ENCODE measurements at regions not wholly inside any gene's neighbourhood (a gene's known extent, or its start where the extent isn't known, plus 50 kb on each side); places are given as distances from the start of the nearest gene placed in this dataset.

DNA sequence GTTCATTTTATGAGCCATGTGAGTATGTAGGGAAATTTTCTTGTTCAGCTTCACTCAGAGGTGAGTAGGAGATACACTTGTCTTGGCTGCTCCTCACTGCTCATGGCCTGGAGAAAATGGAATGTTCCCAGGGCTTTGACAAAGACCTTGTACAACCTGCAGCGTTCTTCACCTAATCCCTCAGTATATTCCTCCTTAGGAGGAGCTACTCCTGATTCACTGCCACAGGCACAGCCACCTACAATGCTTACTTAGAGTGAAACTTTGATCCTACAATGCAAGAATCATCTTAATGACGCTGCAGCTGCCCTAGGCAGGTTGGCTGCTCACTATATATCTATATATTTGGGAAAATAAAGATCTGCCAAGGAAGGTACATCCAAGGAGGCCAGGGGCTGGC, 364.2 kb downstream of the KLF5 start:
- Histone ChIP-seq H3K4me3 (no peak overlapping the region), H3K27me3 (replicated peaks; ENCODE audit: insufficient read depth) (no peaks in the 10 kb centered on the region), H3K4me1 (ENCODE audit: control insufficient read depth in 1 of 2, low read depth in 2 of 2) (no peaks in the 10 kb centered on the region), H3K9me3 (no peaks in the 10 kb centered on the region), H3K36me3 (no peaks in the 10 kb centered on the region), H3K27ac (no peak overlapping the region)
- DNase-seq (ENCODE audit: low spot score) (no peak), ATAC-seq (ENCODE audit: insufficient number of reproducible peaks, low FRiP score, low read depth) (no peak)
- no peak for TF ChIP-seq CTCF (IDR thresholded peaks at IDR 0.05)

DNA sequence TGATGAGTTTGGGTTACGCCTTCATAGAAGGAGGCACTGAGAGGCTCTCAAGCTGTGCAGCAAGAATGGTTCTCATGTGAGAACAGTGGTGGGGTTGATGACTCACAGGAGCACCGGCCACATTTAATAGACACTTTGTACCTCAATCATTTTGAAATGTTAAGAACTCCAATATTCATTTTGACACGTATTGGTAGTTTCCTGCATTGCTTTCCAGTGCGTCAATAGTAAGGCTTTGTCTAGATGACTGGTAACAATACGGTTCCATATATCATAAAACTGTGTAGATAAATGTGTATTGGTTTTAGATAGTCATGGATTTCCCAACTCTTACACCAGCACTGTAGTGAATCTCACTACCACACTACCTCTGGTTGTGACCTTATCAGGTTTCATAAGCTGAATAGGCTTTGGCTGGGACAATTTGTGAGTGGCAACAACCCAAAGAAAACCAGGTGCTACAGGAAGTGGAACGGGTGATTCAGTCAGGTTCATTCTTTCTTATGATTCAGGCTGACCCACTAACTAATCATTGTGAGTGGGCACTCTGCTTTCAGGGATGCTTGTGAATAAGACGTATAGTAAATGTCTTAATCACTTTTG, 362.6 kb downstream of the KLF5 start:
- TF ChIP-seq CTCF (IDR thresholded peaks at IDR 0.05): no peak
- Histone ChIP-seq H3K4me3 (no peak overlapping the region), H3K36me3 (no peaks in the 10 kb centered on the region), H3K27me3 (replicated peaks; ENCODE audit: insufficient read depth) (no peaks in the 10 kb centered on the region), H3K27ac (no peak overlapping the region), H3K4me1 (ENCODE audit: control insufficient read depth in 1 of 2, low read depth in 2 of 2) (no peaks in the 10 kb centered on the region), H3K9me3 (no peaks in the 10 kb centered on the region)
- DNase-seq (ENCODE audit: low spot score) (no peak), ATAC-seq (ENCODE audit: insufficient number of reproducible peaks, low FRiP score, low read depth) (no peak)

- no peak for DNase-seq (ENCODE audit: low spot score)
- Histone ChIP-seq H3K27me3 (replicated peaks; ENCODE audit: insufficient read depth) (no peaks in the 10 kb centered on the region), H3K9me3 (no peaks in the 10 kb centered on the region), H3K4me3 (no peak overlapping the region), H3K27ac (no peak overlapping the region), H3K4me1 (ENCODE audit: control insufficient read depth in 1 of 2, low read depth in 2 of 2) (no peaks in the 10 kb centered on the region), H3K36me3 (no peaks in the 10 kb centered on the region)
- no peak for ATAC-seq (ENCODE audit: insufficient number of reproducible peaks, low FRiP score, low read depth)
- no peak for TF ChIP-seq CTCF (IDR thresholded peaks at IDR 0.05)
Observed at GRCh38 chr13:73419186-73419585, 360.4 kb downstream of the KLF5 start.

DNA sequence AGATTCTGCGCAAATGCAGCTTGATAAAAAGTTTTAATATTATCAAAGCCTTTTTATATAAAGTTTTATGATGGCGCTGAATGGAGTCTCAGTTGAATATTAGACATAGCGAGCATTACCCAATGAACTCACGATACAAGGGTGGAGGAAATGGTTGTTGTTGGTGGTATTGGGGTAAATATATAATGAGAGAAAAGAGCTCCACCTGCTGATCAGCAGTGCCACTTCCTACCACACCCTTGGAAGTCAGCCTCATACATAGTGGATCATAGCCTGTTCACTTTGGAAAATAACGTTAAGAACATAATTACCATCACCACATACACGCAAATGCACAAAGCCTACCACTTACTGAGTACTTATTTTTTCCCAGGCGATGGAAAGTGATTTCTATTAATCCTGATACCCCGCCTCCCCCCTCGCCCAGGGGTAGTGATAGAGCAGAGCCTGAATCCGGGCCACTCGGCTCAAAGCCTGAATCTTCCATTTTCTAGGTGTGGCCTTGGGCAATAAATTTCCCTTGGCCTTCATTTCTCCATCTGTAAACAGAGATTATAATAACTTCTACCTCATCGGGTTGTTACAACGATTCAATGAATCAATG, 358.3 kb downstream of the KLF5 start:
- H3K36me3 ChIP-seq: no peaks in the 10 kb centered on the region
- no peak overlapping the region for H3K4me3 ChIP-seq
- no peak for ATAC-seq (ENCODE audit: insufficient number of reproducible peaks, low FRiP score, low read depth)

GRCh38 chr13:73416093-73416492, 357.3 kb downstream of the KLF5 start:
- no peak for TF ChIP-seq CTCF (IDR thresholded peaks at IDR 0.05)
- Histone ChIP-seq H3K27me3 (replicated peaks; ENCODE audit: insufficient read depth) (no peaks in the 10 kb centered on the region), H3K4me1 (ENCODE audit: control insufficient read depth in 1 of 2, low read depth in 2 of 2) (no peaks in the 10 kb centered on the region), H3K36me3 (no peaks in the 10 kb centered on the region), H3K9me3 (no peaks in the 10 kb centered on the region), H3K4me3 (no peak overlapping the region), H3K27ac (no peak overlapping the region)
- ATAC-seq (ENCODE audit: insufficient number of reproducible peaks, low FRiP score, low read depth): no peak
- no peak for DNase-seq (ENCODE audit: low spot score)

More for the DNA sequence above, 358.3 kb downstream of the KLF5 start:
- Histone ChIP-seq H3K27me3 (replicated peaks; ENCODE audit: insufficient read depth) (no peaks in the 10 kb centered on the region), H3K9me3 (no peaks in the 10 kb centered on the region), H3K27ac (no peak overlapping the region), H3K4me1 (ENCODE audit: control insufficient read depth in 1 of 2, low read depth in 2 of 2) (no peaks in the 10 kb centered on the region)
- no peak for TF ChIP-seq CTCF (IDR thresholded peaks at IDR 0.05)
- no peak for DNase-seq (ENCODE audit: low spot score)
